SJSA1 (cell line): ENCODE measurements at regions not wholly inside any gene's neighbourhood (a gene's known extent, or its start where the extent isn't known, plus 50 kb on each side); places are given as distances from the start of the nearest gene placed in this dataset.

ENCODE experiments used
- DNase-seq, 2 experiments: peaks; one replicate each; pipeline ENCODE4 v3.0.0-alpha.2; 2015 to 2020; ENCODE audit warnings: low spot score in 2 of 2, low read depth in 1 of 2
- H3K27ac ChIP-seq: fragments of 250-450 bp; sonication (Bioruptor Pico); 2 replicates; pipeline ENCODE4 v1.5.1; 2020; ENCODE audit warnings: mild to moderate bottlenecking, moderate library complexity
- H3K27me3 ChIP-seq: fragments of 250-450 bp; sonication (Bioruptor Pico); replicated peaks from 2 replicates; pipeline ENCODE4 v1.5.1; 2020; ENCODE audit warnings: mild to moderate bottlenecking, moderate library complexity
- H3K36me3 ChIP-seq: fragments of 250-450 bp; sonication (Bioruptor Pico); 2 replicates; pipeline ENCODE4 v1.5.1; 2020; ENCODE audit warnings: mild to moderate bottlenecking
- H3K4me1 ChIP-seq: fragments of 250-450 bp; sonication (Bioruptor Pico); replicated peaks from 2 replicates; pipeline ENCODE4 v1.6.1; 2021; ENCODE audit warnings: mild to moderate bottlenecking
- H3K4me3 ChIP-seq: fragments of 250-450 bp; sonication (Bioruptor Pico); 2 replicates; pipeline ENCODE4 v1.5.1; 2020; ENCODE audit warnings: mild to moderate bottlenecking
- H3K9me3 ChIP-seq: fragments of 250-450 bp; sonication (Bioruptor Pico); replicated peaks from 2 replicates; pipeline ENCODE4 v1.5.1; 2020; ENCODE audit warnings: mild to moderate bottlenecking

DNA sequence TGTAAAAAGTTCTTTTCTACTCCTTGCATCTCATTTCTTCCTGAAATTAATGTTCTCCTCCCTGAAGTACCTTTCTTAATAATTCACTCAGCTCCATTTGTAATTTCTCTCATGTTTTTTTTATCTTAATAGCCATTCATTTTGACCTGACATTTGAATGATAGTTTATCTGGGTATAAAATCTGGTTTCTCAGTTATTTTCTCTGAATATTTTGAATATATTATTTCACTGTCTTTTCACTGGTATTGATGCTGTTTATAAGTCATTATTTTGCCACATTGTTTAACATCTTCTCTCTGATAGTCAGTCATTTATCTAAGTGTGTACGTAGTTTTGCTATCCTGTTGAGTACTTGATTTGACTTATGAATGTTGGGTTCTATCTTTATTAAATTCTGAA is 68.8 kb upstream of the ARHGAP18 start:
- H3K27me3 ChIP-seq: no peaks in the 10 kb centered on the region
- H3K36me3 ChIP-seq: no peaks in the 10 kb centered on the region
- 0 out of 2 replicates have a peak, but pooled peaks cover 3% of the 10 kb centered on the region for H3K9me3 ChIP-seq
- H3K4me1 ChIP-seq: no peaks in the 10 kb centered on the region
- H3K27ac ChIP-seq: no peak overlapping the region
- no peak overlapping the region for H3K4me3 ChIP-seq
- DNase-seq: no peak

- H3K4me3 ChIP-seq: no peak overlapping the region
- DNase-seq: no peak
These were observed 67.4 kb upstream of the ARHGAP18 start for GRCh38 chr6:129777371-129777770.

GRCh38 chr6:129776542-129777330 is 66.8 kb upstream of the ARHGAP18 start:
- DNase-seq: no peak
- no peaks in the 10 kb centered on the region for H3K27me3 ChIP-seq

More at GRCh38 chr6:129777371-129777770, 67.4 kb upstream of the ARHGAP18 start:
- Histone ChIP-seq H3K27me3 (no peaks in the 10 kb centered on the region), H3K27ac (no peak overlapping the region), H3K36me3 (no peaks in the 10 kb centered on the region), H3K9me3 (0 out of 2 replicates have a peak, but pooled peaks cover 3% of the 10 kb centered on the region), H3K4me1 (no peaks in the 10 kb centered on the region)

DNA sequence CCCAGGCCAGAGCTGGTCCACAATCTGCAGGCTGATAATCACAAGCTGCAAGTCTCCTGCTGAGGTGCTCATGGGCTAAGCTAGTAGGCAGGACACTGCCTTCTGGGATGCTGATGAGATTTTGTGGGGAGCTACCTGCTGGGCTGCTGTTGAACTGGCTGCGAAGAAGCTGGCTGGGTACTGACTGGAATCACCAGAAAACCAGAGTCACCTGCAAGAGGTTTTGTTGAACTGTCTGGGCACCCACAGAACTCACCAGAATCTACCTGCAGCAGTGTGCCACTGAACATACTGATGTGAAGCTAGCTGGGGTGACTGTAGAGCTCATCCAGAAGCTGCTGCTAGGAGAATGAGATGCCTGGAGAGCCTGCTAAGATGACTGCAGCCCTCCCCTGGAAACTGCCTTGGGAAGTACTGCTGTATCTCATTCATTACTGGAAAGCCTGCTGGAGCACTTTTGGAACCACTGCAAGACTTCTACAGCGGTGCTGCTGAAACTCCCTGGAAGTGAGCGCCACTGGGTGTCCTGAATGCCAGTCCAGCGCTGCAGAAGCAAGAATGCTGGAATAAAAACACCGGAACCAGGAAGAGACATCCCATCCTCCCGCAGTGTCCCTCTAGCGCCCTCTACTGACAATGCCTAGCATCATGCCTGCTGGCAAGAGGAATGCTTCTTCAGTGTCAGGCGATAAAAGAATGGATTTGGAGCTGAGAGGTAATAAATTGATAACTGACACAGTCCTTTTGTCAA is 64.9 kb upstream of the ARHGAP18 start:
- H3K4me1 ChIP-seq: no peaks in the 10 kb centered on the region
- no peak overlapping the region for H3K4me3 ChIP-seq
- peak; percentile 68 to 81 for DNase-seq
- H3K27me3 ChIP-seq: no peaks in the 10 kb centered on the region
- H3K36me3 ChIP-seq: no peaks in the 10 kb centered on the region
- no peak overlapping the region for H3K27ac ChIP-seq
- 0 out of 2 replicates have a peak, but pooled peaks cover 3% of the 10 kb centered on the region for H3K9me3 ChIP-seq

More at GRCh38 chr6:129776542-129777330, 66.8 kb upstream of the ARHGAP18 start:
- H3K36me3 ChIP-seq: no peaks in the 10 kb centered on the region
- H3K4me3 ChIP-seq: no peak overlapping the region
- H3K27ac ChIP-seq: no peak overlapping the region
- H3K9me3 ChIP-seq: 0 out of 2 replicates have a peak, but pooled peaks cover 3% of the 10 kb centered on the region
- no peaks in the 10 kb centered on the region for H3K4me1 ChIP-seq

GRCh38 chr6:129773304-129773703 is 63.3 kb upstream of the ARHGAP18 start:
- Histone ChIP-seq H3K4me3 (no peak overlapping the region), H3K27me3 (no peaks in the 10 kb centered on the region), H3K36me3 (no peaks in the 10 kb centered on the region), H3K27ac (no peak overlapping the region), H3K9me3 (no peaks in the 10 kb centered on the region), H3K4me1 (no peaks in the 10 kb centered on the region)
- no peak for DNase-seq

DNA sequence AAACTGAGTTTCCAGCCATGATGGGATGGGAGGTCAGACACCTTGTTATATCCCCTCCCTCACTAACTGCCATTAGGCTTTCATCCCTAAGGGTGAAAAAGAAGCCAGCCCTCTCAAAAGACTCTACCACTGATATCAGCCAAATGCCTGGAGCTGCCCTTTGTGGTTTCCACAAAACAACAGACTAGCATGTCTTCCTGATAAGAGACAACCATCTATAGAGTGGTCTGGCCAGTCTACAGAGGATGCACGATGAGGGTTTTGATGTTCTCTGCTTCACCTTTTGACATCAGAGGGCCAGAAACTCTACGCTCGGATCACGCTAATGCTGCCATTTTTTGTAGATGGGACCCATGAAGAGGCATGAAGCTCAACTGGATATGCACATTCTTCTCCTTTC is 61.7 kb upstream of the ARHGAP18 start:
- peaks cover 9% of the 10 kb centered on the region; the same call in 1 of the 2 replicates for H3K4me1 ChIP-seq
- no peak overlapping the region for H3K4me3 ChIP-seq
- no peak overlapping the region for H3K27ac ChIP-seq
- no peaks in the 10 kb centered on the region for H3K27me3 ChIP-seq
- H3K9me3 ChIP-seq: no peaks in the 10 kb centered on the region
- no peak for DNase-seq
- no peaks in the 10 kb centered on the region for H3K36me3 ChIP-seq

DNA sequence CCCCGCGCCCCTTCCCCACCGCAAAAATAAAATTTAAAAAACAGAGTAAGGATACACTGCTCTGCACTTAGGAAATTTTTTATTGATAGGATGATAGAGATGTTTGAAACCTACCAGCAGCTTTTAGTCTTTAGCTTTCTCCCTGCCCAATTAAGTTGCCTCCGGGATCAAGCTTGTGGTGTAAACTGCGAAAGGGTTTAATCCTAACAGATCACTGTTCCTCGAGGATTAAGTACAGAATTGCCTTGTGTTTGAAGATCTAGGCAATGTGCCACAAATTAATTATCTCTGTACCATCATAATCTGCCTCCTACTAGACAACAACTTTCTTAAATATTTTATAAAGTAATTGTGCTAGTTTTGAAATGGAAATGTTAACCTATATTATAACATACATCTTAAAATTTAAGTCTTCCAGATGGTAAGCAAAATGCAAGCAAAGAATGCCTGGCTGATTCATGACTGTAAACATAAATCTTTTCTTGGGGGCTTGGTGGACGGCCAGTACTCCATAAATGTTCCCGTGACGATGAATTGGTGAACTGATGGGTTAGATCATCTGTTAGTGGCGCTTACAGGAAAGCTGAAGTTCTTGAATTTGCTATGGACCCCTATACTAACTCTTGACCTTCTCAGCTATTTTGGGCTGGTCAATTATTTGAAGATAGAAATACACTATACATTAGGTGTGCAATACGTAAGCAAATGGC is 58.0 kb upstream of the ARHGAP18 start:
- Histone ChIP-seq H3K4me3 (no peak overlapping the region), H3K36me3 (no peaks in the 10 kb centered on the region), H3K9me3 (no peaks in the 10 kb centered on the region), H3K4me1 (peaks cover 9% of the 10 kb centered on the region; the same call in 1 of the 2 replicates), H3K27ac (no peak overlapping the region), H3K27me3 (peaks cover 3% of the 10 kb centered on the region)
- no peak for DNase-seq

DNA sequence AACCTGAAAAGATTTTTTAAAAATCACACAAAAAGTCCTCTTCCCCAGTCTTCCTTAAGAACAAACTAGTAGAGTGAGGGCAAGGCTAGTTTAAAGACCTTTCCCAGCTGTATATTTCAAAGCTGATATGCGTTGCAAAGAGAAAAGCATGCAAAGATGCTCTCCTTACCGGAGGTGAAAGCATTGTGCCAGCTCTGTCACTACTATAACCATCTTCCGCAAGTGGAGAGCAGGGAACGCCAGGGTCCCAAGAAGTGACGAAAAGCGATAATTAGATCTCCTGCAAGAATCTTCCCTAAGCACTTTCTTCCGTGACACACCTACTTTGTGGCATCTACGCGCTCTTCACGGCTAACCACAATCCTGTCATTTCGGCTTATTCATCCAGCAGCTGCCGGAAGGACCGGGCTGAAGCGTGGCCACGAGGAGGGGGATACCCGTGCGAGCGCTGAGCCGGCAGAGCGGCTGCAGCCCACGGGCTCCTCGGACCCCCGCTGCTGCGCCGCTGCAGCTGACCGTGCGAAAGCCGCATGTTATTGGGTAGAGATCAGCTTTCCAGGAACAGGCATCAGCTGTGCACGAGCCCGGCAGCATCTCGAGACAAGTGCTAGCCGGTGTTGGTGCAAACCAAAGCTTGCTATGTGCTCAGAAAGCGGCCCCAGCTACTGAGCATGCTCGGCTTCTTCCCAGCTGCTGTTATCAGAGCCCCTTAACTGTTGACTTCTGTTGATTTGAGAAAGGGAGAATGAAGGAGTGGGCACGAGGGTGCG is 57.2 kb upstream of the ARHGAP18 start:
- Histone ChIP-seq H3K27me3 (peaks cover 3% of the 10 kb centered on the region), H3K4me1 (peaks cover 9% of the 10 kb centered on the region; the same call in 1 of the 2 replicates), H3K9me3 (no peaks in the 10 kb centered on the region), H3K36me3 (no peaks in the 10 kb centered on the region), H3K4me3 (peak overlapping the region; percentile 37), H3K27ac (no peak overlapping the region)
- peak; percentile 47 to 51 for DNase-seq

- no peak for DNase-seq
- H3K27ac ChIP-seq: no peak overlapping the region
- no peaks in the 10 kb centered on the region for H3K9me3 ChIP-seq
- peaks cover 9% of the 10 kb centered on the region; the same call in 1 of the 2 replicates for H3K4me1 ChIP-seq
- peaks cover 3% of the 10 kb centered on the region for H3K27me3 ChIP-seq
- no peaks in the 10 kb centered on the region for H3K36me3 ChIP-seq
- no peak overlapping the region for H3K4me3 ChIP-seq
These were observed 54.9 kb upstream of the ARHGAP18 start for GRCh38 chr6:129764761-129765407.

DNA sequence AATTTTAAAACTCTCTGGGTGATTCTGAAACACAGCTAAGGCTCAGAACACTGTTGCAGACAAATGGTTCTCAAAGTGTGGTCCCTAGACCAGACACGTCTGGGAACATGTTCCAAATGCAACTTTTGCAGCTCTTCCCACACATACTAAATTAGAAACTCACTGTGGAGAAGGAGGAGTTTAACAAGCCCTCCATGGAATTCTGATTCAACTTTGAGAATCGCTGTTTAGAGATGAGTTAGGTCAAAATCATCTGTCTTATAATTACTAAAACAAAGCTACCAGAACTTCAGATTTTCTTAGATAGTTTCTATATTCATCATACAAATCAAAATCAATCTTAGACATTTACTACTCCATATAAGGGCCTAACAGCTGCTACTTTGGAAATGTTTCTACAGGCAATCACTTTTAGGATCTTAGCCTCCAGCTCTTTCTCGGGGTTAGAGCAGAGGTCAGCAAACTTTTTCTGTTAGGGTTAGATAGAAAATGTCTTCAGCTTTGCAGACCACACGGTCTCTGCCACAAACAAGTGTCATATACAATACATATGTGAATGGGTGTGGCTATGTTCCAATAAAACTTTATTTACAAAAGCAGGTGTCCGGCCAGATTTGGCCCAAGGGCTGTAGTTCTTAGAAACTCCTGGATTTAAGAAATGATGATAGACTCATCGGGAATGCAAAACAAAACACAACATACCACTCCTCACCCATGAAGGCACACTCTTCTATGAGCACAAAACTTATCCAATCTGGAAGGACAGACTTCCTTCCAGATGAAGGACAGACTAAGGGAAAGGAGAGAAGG is 50.0 kb upstream of the ARHGAP18 start:
- no peak for DNase-seq
- Histone ChIP-seq H3K27me3 (peaks cover 5% of the 10 kb centered on the region), H3K4me1 (no peaks in the 10 kb centered on the region), H3K27ac (no peak overlapping the region), H3K36me3 (no peaks in the 10 kb centered on the region), H3K9me3 (no peaks in the 10 kb centered on the region), H3K4me3 (no peak overlapping the region)
